IMR-90 (cell line): ENCODE measurements at regions not wholly inside any gene's neighbourhood (a gene's known extent, or its start where the extent isn't known, plus 50 kb on each side); places are given as distances from the start of the nearest gene placed in this dataset.

Experiments
- ATAC-seq: fragments of 200-7000 bp; cut with Tn5 transposase; 2 replicates; pipeline ENCODE4 v1.9.1; 2020; ENCODE audit warnings: low read depth, mild to moderate bottlenecking, moderate library complexity
- BruUV-seq: library from RNA; stranded (reverse); fragments of 400-500 nt; replicated peaks from 2 replicates; lab custom pipeline; 2021; lab: Mats Ljungman, UMichigan
- CTCF ChIA-PET: fragments of 300-600 bp; formaldehyde crosslinking; extraction: SDS; loops from one replicate; lab custom pipeline; 2021; ENCODE audit warnings: antibody characterized with exemption; lab: Yijun Ruan, JAX
- POLR2A ChIA-PET: fragments of 300-600 bp; sonication (Branson Sonifier 250); formaldehyde crosslinking; loops from one replicate; lab custom pipeline; 2022; ENCODE audit warnings: antibody characterized with exemption; ENCODE audit not compliant: unreplicated experiment; lab: Charles Lee
- DNase-seq: peaks from one replicate; pipeline ENCODE4 v3.0.0; 2013
- H2AFZ ChIP-seq: replicated peaks from 2 replicates; pipeline ENCODE3; 2013; ENCODE audit warnings: low read length, mild to moderate bottlenecking; ENCODE audit not compliant: poor library complexity
- H2AK5ac ChIP-seq: 2 replicates; pipeline ENCODE4 v1.6.1; 2013; ENCODE audit warnings: low read depth, low read length, inconsistent platforms
- H2AK9ac ChIP-seq: replicated peaks from 2 replicates; pipeline ENCODE3; 2013; ENCODE audit warnings: mild to moderate bottlenecking, low read depth, low read length, moderate library complexity; ENCODE audit not compliant: poor library complexity
- H2BK120ac ChIP-seq: 2 replicates; pipeline ENCODE4 v1.6.1; 2013; ENCODE audit warnings: low read depth, low read length, inconsistent platforms
- H2BK15ac ChIP-seq: 3 replicates; pipeline ENCODE4 v1.6.1; 2013; ENCODE audit warnings: low read depth, low read length, inconsistent platforms
- H2BK20ac ChIP-seq: 2 replicates; pipeline ENCODE4 v1.6.1; 2013; ENCODE audit warnings: low read depth, mild to moderate bottlenecking, inconsistent platforms, low read length, moderate library complexity
- H2BK5ac ChIP-seq: 2 replicates; pipeline ENCODE4 v1.6.1; 2013; ENCODE audit warnings: mild to moderate bottlenecking, low read depth, low read length, inconsistent platforms; ENCODE audit not compliant: poor library complexity, severe bottlenecking
- H3K14ac ChIP-seq: replicated peaks from 2 replicates; pipeline ENCODE4 v1.6.1; 2013; ENCODE audit warnings: low read depth, low read length, inconsistent platforms
- H3K18ac ChIP-seq: 2 replicates; pipeline ENCODE4 v1.6.1; 2013; ENCODE audit warnings: low read depth, low read length, control low read depth
- H3K23ac ChIP-seq: 2 replicates; pipeline ENCODE4 v1.6.1; 2013; ENCODE audit warnings: low read depth, low read length, inconsistent platforms
- H3K27ac ChIP-seq: 2 replicates; pipeline ENCODE4 v1.5.1; 2013; ENCODE audit warnings: mild to moderate bottlenecking, control low read depth, low read length; ENCODE audit not compliant: insufficient read depth
- H3K27me3 ChIP-seq: 2 replicates; pipeline ENCODE4 v1.6.1; 2013; ENCODE audit warnings: low read length; ENCODE audit not compliant: control insufficient read depth, insufficient read depth
- H3K36me3 ChIP-seq: 2 replicates; pipeline ENCODE4 v1.6.1; 2013; ENCODE audit warnings: low read length, mixed read lengths; ENCODE audit not compliant: control insufficient read depth, insufficient read depth
- H3K4ac ChIP-seq: 2 replicates; pipeline ENCODE4 v1.6.1; 2013; ENCODE audit warnings: low read depth, low read length, inconsistent platforms
- H3K4me1 ChIP-seq: 2 replicates; pipeline ENCODE4 v1.6.1; 2013; ENCODE audit warnings: low read length, mixed read lengths; ENCODE audit not compliant: control insufficient read depth, insufficient read depth
- H3K4me2 ChIP-seq: 2 replicates; pipeline ENCODE4 v1.6.1; 2013; ENCODE audit warnings: low read depth, mild to moderate bottlenecking, control low read depth, low read length, moderate library complexity
- H3K4me3 ChIP-seq: 2 replicates; pipeline ENCODE4 v1.5.1; 2013; ENCODE audit warnings: low read depth, mild to moderate bottlenecking, control low read depth, low read length, moderate library complexity; ENCODE audit not compliant: insufficient read depth
- H3K56ac ChIP-seq: 2 replicates; pipeline ENCODE4 v1.6.1; 2013; ENCODE audit warnings: low read length, inconsistent platforms; ENCODE audit not compliant: insufficient read depth; ENCODE audit errors: extremely low read depth
- H3K79me1 ChIP-seq, 2 experiments: 2 replicates each; pipeline ENCODE4 v1.6.1; 2013; ENCODE audit warnings: low read length in 2 of 2, inconsistent platforms in 1 of 2, low read depth in 1 of 2
- H3K9ac ChIP-seq: 2 replicates; pipeline ENCODE4 v1.6.1; 2013; ENCODE audit warnings: low read depth, low read length, control low read depth
- H3K9me1 ChIP-seq: 2 replicates; pipeline ENCODE4 v1.6.1; 2013; ENCODE audit warnings: low read length, inconsistent platforms; ENCODE audit not compliant: insufficient read depth
- H3K9me3 ChIP-seq: 2 replicates; pipeline ENCODE4 v1.6.1; 2013; ENCODE audit warnings: low read length; ENCODE audit not compliant: control insufficient read depth, insufficient read depth
- H4K20me1 ChIP-seq: 2 replicates; pipeline ENCODE4 v1.6.1; 2013; ENCODE audit warnings: low read length, inconsistent platforms; ENCODE audit not compliant: insufficient read depth
- H4K5ac ChIP-seq: 2 replicates; pipeline ENCODE4 v1.6.1; 2013; ENCODE audit warnings: mild to moderate bottlenecking, low read depth, low read length, control low read depth
- H4K8ac ChIP-seq, 2 experiments: 2 replicates each; pipeline ENCODE4 v1.6.1; 2013; ENCODE audit warnings: low read depth in 2 of 2, low read length in 2 of 2, control low read depth in 1 of 2, inconsistent platforms in 1 of 2
- H4K91ac ChIP-seq: 2 replicates; pipeline ENCODE4 v1.6.1; 2013; ENCODE audit warnings: low read depth, low read length, inconsistent platforms; ENCODE audit not compliant: insufficient read depth
- BHLHE40 ChIP-seq: fragments of 150-350 bp; IDR thresholded peaks from 2 replicates; pipeline ENCODE4 v1.6.1; 2016; ENCODE audit warnings: mild to moderate bottlenecking, low read depth, low read length
- CEBPB ChIP-seq: IDR thresholded peaks from 2 replicates; pipeline ENCODE4 v1.6.1; 2012; ENCODE audit warnings: low read depth, low read length, improper control_type of control experiment
- CHD1 ChIP-seq: IDR thresholded peaks from 2 replicates; pipeline ENCODE4 v1.6.1; 2012; ENCODE audit warnings: low read depth, low read length, improper control_type of control experiment
- CTCF ChIP-seq: conservative IDR thresholded peaks from 2 replicates; pipeline ENCODE4 v1.5.1; 2012; ENCODE audit warnings: mild to moderate bottlenecking, low read depth, low read length, improper control_type of control experiment
- ELK1 ChIP-seq: fragments of 150-350 bp; IDR thresholded peaks from 2 replicates; pipeline ENCODE4 v1.6.1; 2016; ENCODE audit warnings: low read depth, mild to moderate bottlenecking, low read length, moderate library complexity, borderline replicate concordance
- FOS ChIP-seq: fragments of 150-350 bp; IDR thresholded peaks from 2 replicates; pipeline ENCODE4 v1.6.1; 2016; ENCODE audit warnings: low read depth, low read length
- MAFK ChIP-seq: IDR thresholded peaks from 2 replicates; pipeline ENCODE4 v1.6.1; 2012; ENCODE audit warnings: low read depth, low read length, improper control_type of control experiment
- MAZ ChIP-seq: IDR thresholded peaks from 2 replicates; pipeline ENCODE4 v1.6.1; 2012; ENCODE audit warnings: low read depth, mild to moderate bottlenecking, low read length, improper control_type of control experiment, moderate library complexity, borderline replicate concordance
- MXI1 ChIP-seq: IDR thresholded peaks from 2 replicates; pipeline ENCODE4 v1.6.1; 2012; ENCODE audit warnings: low read depth, mild to moderate bottlenecking, low read length, moderate library complexity, borderline replicate concordance
- NFE2L2 ChIP-seq: fragments of 150-350 bp; IDR thresholded peaks from 2 replicates; pipeline ENCODE4 v1.6.1; 2016; ENCODE audit warnings: low read depth, mild to moderate bottlenecking, low read length
- POLR2A ChIP-seq: IDR thresholded peaks from 2 replicates; pipeline ENCODE4 v1.6.1; 2012; ENCODE audit warnings: mild to moderate bottlenecking, low read depth, low read length
- RAD21 ChIP-seq: IDR thresholded peaks from 2 replicates; pipeline ENCODE4 v1.6.1; 2012; ENCODE audit warnings: low read length, improper control_type of control experiment
- RCOR1 ChIP-seq: IDR thresholded peaks from 2 replicates; pipeline ENCODE4 v1.6.1; 2012; ENCODE audit warnings: mild to moderate bottlenecking, low read length, improper control_type of control experiment; ENCODE audit not compliant: insufficient replicate concordance
- RFX5 ChIP-seq: IDR thresholded peaks from 2 replicates; pipeline ENCODE4 v1.8.0; 2012; ENCODE audit warnings: low read depth, mild to moderate bottlenecking, low read length, moderate library complexity
- SMC3 ChIP-seq: fragments of 150-350 bp; IDR thresholded peaks from 2 replicates; pipeline ENCODE4 v1.6.1; 2016; ENCODE audit warnings: low read depth, mild to moderate bottlenecking, antibody characterized with exemption, low read length, moderate library complexity
- USF2 ChIP-seq: fragments of 150-350 bp; IDR thresholded peaks from 2 replicates; pipeline ENCODE4 v1.6.1; 2017; ENCODE audit warnings: mild to moderate bottlenecking, antibody characterized with exemption, low read length, low read depth
- WGBS, 2 experiments: methylation state at CpG; one replicate each; pipeline versions ENCODE4 v1.1.5 to v1.1.7; 2013; ENCODE audit warnings: missing lambda C conversion rate in 2 of 2; ENCODE audit not compliant: insufficient read length in 1 of 2; ENCODE audit errors: extremely low coverage in 2 of 2; 5-methylcytosine and 5-hydroxymethylcytosine counted together
- dilution Hi-C: fragments of 300-500 bp; cut with HindIII; formaldehyde crosslinking; loops from one replicate; pipeline ENCODE4 v1.14.3; 2018; ENCODE audit warnings: low sequenced_read_pairs; ENCODE audit not compliant: unreplicated experiment
- in situ Hi-C: fragments of 300-500 bp; cut with MboI; formaldehyde crosslinking; loops from 3 replicates; pipeline ENCODE4 v1.14.3; 2019; ENCODE audit warnings: low sequenced_read_pairs, inconsistent platforms, mixed read lengths
- intact Hi-C: fragments of 100-400 bp; cut with micrococcal nuclease; formaldehyde crosslinking; loops from 2 replicates; pipeline ENCODE4 v1.10.0; 2022

DNA sequence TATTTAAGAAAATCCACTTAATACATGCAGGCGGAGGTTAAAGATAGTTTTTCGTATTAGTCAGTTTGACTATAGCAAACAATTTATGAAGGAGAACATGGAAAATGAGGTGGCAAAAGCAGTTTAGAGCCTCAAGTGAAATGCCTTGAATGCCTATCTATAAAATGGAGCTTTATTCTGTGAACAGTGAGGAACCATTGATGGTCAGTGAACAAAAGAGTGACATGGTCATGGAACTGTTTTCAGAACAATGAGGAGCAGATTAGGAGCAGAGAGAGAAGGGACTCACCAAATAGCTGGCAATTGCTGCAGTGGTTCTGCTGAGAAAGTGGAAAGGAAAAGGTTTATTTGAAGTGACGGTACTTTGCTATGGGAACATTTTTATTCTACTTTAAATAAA lies 299.8 kb downstream of the DUSP10 start:
- POLR2A ChIA-PET, result no interaction called here
- H3K9me1 ChIP-seq, result no peaks in the 10 kb centered on the region
- H3K9ac ChIP-seq, result no peak overlapping the region
- no peak overlapping the region for H2BK5ac ChIP-seq
- H2BK20ac ChIP-seq, result peak overlapping the region; percentile 72; the same call in 1 of the 2 replicates
- dilution Hi-C loops, result no loop called here
- in situ Hi-C loops, result loop anchor here (10.0 kb wide), 1 partner anchor 1013 kb away; no protein-coding TSS in a partner anchor
- CTCF ChIA-PET, result interaction anchor here (1.1 kb wide), 1 partner anchor 11 kb away, joined by 3 read pairs; no protein-coding TSS in a partner anchor
- no peak overlapping the region for H2AFZ ChIP-seq
- H4K8ac ChIP-seq, result peak overlapping the region in 1 of 2 experiments; percentile 76; a peak in 1 of 4 replicates
- no peak overlapping the region for H3K56ac ChIP-seq
- 0 out of 2 replicates have a peak overlapping the region, but pooled peaks have one; percentile 22 for H3K23ac ChIP-seq
- no TSS peak for BruUV-seq
- no peaks in the 10 kb centered on the region for H3K36me3 ChIP-seq
- no peak for ATAC-seq
- peak overlapping the region; percentile 49; the same call in 1 of the 3 replicates for H2BK15ac ChIP-seq
- H2BK120ac ChIP-seq, result peak overlapping the region; percentile 35; the same call in 1 of the 2 replicates
- H3K79me1 ChIP-seq, result no peaks in the 10 kb centered on the region
- DNase-seq, result no peak
- H2AK5ac ChIP-seq, result no peak overlapping the region
- peak overlapping the region; percentile 71 for H3K4ac ChIP-seq
- no peaks in the 10 kb centered on the region for H3K27me3 ChIP-seq
- no peaks in the 10 kb centered on the region for H3K9me3 ChIP-seq
- H3K4me2 ChIP-seq, result no peak overlapping the region
- WGBS, 2 experiments, result no CpG with 5 or more reads among the region's 3 CpGs
- no peak for TF ChIP-seq USF2
- TF ChIP-seq CHD1, result no peak
- TF ChIP-seq RCOR1, result no peak
- TF ChIP-seq CTCF, result no peak
- TF ChIP-seq RFX5, result no peak
- no peak for TF ChIP-seq NFE2L2
- no peak for TF ChIP-seq MAFK
- TF ChIP-seq ELK1, result no peak
- TF ChIP-seq SMC3, result no peak
- no peak for TF ChIP-seq BHLHE40
- no peak for TF ChIP-seq MXI1
- no peak for TF ChIP-seq POLR2A
- TF ChIP-seq RAD21, result no peak
- TF ChIP-seq MAZ, result no peak
- no peak for TF ChIP-seq FOS
- no peak for TF ChIP-seq CEBPB
- no peak overlapping the region for H3K4me3 ChIP-seq
- H3K14ac ChIP-seq, result peak overlapping the region; percentile 38; the same call in 1 of the 2 replicates
- H4K20me1 ChIP-seq, result no peaks in the 10 kb centered on the region
- peaks cover 5% of the 10 kb centered on the region; the same call in 1 of the 2 replicates for H3K4me1 ChIP-seq
- H4K91ac ChIP-seq, result no peak overlapping the region
- no peak overlapping the region for H3K27ac ChIP-seq
- no peak overlapping the region; the same call in 1 of the 2 replicates for H4K5ac ChIP-seq
- H3K18ac ChIP-seq, result no peak overlapping the region; the same call in 1 of the 2 replicates
- no peak overlapping the region for H2AK9ac ChIP-seq
- intact Hi-C loops, result no loop called here
